ENCODE measurements at regions not wholly inside any gene's neighbourhood (a gene's known extent, or its start where the extent isn't known, plus 50 kb on each side); places are given as distances from the start of the nearest gene placed in this dataset.
A peak's percentile ranks its signal among the peaks of the same experiment; 100 is the strongest.

DNA sequence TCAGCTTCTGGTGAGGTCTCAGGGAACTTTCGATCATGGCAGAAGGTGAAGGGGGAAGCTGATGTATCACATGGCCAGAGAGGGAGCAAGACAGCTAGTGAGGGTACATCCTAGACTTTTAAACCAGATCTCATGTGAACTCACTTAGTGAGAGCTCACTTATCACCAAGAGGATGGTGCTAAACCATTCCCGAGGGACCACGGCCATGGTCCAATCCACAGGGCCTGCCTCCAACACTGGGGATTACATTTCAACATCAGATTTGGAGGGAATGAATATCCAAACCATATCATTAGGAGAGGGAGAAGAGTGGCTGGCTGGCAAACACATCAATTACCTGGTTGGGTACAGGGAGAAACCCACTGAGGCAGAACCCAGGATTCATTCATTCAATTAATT, 75.7 kb upstream of the HAAO start:
- no peaks in the 10 kb centered on the region for H3K27me3 ChIP-seq (ENCODE audit: control insufficient read depth, extremely low read depth, insufficient read depth, low read length)
- H4K20me1 ChIP-seq (ENCODE audit: control insufficient read depth, extremely low read depth, insufficient read depth, low read length): no peaks in the 10 kb centered on the region
- dilution Hi-C loops (cut with MboI; ENCODE audit: extremely low pct_ligation_motif_present, low sequenced_read_pairs): no loop called here
- no peaks in the 10 kb centered on the region for H3K36me3 ChIP-seq (ENCODE audit: control insufficient read depth in 2 of 2, extremely low read depth in 1 of 2, insufficient read depth in 2 of 2, low read length in 2 of 2)
- H3K4me2 ChIP-seq (ENCODE audit: control insufficient read depth, extremely low read depth, insufficient read depth, low read depth, low read length): no peak overlapping the region
- H3K4me1 ChIP-seq (ENCODE audit: control insufficient read depth, extremely low read depth, insufficient read depth, low read length): peaks cover 14% of the 10 kb centered on the region
- H3K9me1 ChIP-seq (ENCODE audit: control insufficient read depth, extremely low read depth, insufficient read depth, low read length): no peaks in the 10 kb centered on the region
- H3K9me3 ChIP-seq (ENCODE audit: control insufficient read depth, low read depth, low read length): peaks cover 3% of the 10 kb centered on the region
- FAIRE-seq (peak; percentile 48), DNase-seq (ENCODE audit: low read depth, low spot score) (no peak)
- no peak overlapping the region for H3K9ac ChIP-seq (ENCODE audit: control insufficient read depth, extremely low read depth, insufficient read depth, low read length)
- no peaks in the 10 kb centered on the region for H3K79me2 ChIP-seq (ENCODE audit: control insufficient read depth, insufficient read depth, low read length)
- H3K27ac ChIP-seq (ENCODE audit: control insufficient read depth, insufficient read depth, low read length): no peak overlapping the region
- TF ChIP-seq, protein P1, sequence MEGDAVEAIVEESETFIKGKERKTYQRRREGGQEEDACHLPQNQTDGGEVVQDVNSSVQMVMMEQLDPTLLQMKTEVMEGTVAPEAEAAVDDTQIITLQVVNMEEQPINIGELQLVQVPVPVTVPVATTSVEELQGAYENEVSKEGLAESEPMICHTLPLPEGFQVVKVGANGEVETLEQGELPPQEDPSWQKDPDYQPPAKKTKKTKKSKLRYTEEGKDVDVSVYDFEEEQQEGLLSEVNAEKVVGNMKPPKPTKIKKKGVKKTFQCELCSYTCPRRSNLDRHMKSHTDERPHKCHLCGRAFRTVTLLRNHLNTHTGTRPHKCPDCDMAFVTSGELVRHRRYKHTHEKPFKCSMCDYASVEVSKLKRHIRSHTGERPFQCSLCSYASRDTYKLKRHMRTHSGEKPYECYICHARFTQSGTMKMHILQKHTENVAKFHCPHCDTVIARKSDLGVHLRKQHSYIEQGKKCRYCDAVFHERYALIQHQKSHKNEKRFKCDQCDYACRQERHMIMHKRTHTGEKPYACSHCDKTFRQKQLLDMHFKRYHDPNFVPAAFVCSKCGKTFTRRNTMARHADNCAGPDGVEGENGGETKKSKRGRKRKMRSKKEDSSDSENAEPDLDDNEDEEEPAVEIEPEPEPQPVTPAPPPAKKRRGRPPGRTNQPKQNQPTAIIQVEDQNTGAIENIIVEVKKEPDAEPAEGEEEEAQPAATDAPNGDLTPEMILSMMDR (optimal IDR thresholded peaks at IDR 0.05 in 1 of 3, IDR thresholded peaks at IDR 0.05 in 1 of 3, conservative IDR thresholded peaks at IDR 0.05 in 1 of 3; ENCODE audit: extremely low read depth in 1 of 3, insufficient read depth in 2 of 3, low read length in 3 of 3): no peak
- no peak for TF ChIP-seq EZH2 (IDR thresholded peaks at IDR 0.05; ENCODE audit: low read length)
- H2AFZ ChIP-seq (ENCODE audit: control insufficient read depth, low read length): no peak overlapping the region
- H3K4me3 ChIP-seq (ENCODE audit: control insufficient read depth in 2 of 3, extremely low read depth in 1 of 3, insufficient read depth in 2 of 3, low read depth in 1 of 3, low read length in 3 of 3): no peak overlapping the region

DNA sequence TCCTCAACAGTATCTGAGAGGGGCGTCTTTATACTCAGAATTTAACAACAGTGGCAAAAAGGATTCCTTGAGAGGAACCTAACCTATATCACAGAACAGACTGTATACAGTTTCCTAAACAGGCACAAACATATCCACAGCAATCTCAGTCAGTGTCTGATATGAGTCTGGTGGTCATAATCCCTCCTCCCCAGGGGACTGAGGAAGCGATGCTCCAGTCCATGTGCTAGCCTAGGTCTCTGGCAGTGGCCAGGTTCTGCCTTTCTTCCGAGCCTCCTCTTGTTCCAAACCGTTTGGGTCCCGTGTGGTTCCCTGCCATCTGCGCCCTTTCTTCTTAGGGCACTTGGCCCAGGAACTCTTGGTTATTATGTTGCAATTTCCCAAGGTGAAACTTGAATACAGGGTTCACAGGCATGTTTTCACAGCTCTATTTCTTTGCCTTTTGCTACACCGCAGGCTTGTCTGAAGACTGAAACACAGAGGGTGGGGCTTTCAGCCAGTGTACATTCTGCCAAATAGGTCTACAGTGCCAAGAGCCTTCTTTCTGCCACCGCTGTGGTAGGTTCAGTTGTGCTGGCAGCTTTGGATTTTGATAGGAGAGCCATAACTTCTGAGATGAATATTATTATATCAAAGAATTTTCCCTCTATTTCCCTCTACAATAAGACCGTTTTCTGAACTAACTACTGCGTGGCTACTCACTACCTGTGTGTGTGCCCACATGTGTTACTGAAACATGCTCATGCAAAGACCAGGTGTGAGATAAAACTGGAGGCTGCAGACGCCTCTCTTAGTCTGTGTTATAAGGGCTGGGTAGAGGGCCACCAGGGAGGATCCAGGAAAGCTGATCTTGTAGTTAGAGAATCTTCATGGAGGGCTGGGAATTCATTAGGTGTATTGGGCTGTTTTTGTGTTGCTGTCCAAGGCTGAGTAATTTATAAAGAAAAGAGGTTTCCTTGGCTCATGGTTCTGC, 75.0 kb upstream of the HAAO start:
- TF ChIP-seq, protein P1 (optimal IDR thresholded peaks at IDR 0.05 in 1 of 3, IDR thresholded peaks at IDR 0.05 in 1 of 3, conservative IDR thresholded peaks at IDR 0.05 in 1 of 3; ENCODE audit: extremely low read depth in 1 of 3, insufficient read depth in 2 of 3, low read length in 3 of 3): no peak
- no peak for TF ChIP-seq EZH2 (IDR thresholded peaks at IDR 0.05; ENCODE audit: low read length)
- DNase-seq (ENCODE audit: low read depth, low spot score) (no peak), FAIRE-seq (peak; percentile 65)
- H3K27ac ChIP-seq (ENCODE audit: control insufficient read depth, insufficient read depth, low read length): no peak overlapping the region
- H3K27me3 ChIP-seq (ENCODE audit: control insufficient read depth, extremely low read depth, insufficient read depth, low read length): no peaks in the 10 kb centered on the region
- dilution Hi-C loops (cut with MboI; ENCODE audit: extremely low pct_ligation_motif_present, low sequenced_read_pairs): no loop called here
- H3K9me3 ChIP-seq (ENCODE audit: control insufficient read depth, low read depth, low read length): peaks cover 3% of the 10 kb centered on the region
- H4K20me1 ChIP-seq (ENCODE audit: control insufficient read depth, extremely low read depth, insufficient read depth, low read length): no peaks in the 10 kb centered on the region
- no peak overlapping the region for H3K9ac ChIP-seq (ENCODE audit: control insufficient read depth, extremely low read depth, insufficient read depth, low read length)
- H3K79me2 ChIP-seq (ENCODE audit: control insufficient read depth, insufficient read depth, low read length): no peaks in the 10 kb centered on the region
- no peaks in the 10 kb centered on the region for H3K36me3 ChIP-seq (ENCODE audit: control insufficient read depth in 2 of 2, extremely low read depth in 1 of 2, insufficient read depth in 2 of 2, low read length in 2 of 2)
- H3K4me3 ChIP-seq (ENCODE audit: control insufficient read depth in 2 of 3, extremely low read depth in 1 of 3, insufficient read depth in 2 of 3, low read depth in 1 of 3, low read length in 3 of 3): no peak overlapping the region
- H3K9me1 ChIP-seq (ENCODE audit: control insufficient read depth, extremely low read depth, insufficient read depth, low read length): no peaks in the 10 kb centered on the region
- H3K4me2 ChIP-seq (ENCODE audit: control insufficient read depth, extremely low read depth, insufficient read depth, low read depth, low read length): peak overlapping the region; percentile 17
- peak overlapping the region; percentile 48 for H2AFZ ChIP-seq (ENCODE audit: control insufficient read depth, low read length)
- peaks cover 14% of the 10 kb centered on the region for H3K4me1 ChIP-seq (ENCODE audit: control insufficient read depth, extremely low read depth, insufficient read depth, low read length)

All from keratinocyte (primary cell).